CD8-positive, alpha-beta memory T cell (primary cell): ENCODE measurements at regions not wholly inside any gene's neighbourhood (a gene's known extent, or its start where the extent isn't known, plus 50 kb on each side); places are given as distances from the start of the nearest gene placed in this dataset.

ENCODE experiments used
- CTCF ChIA-PET: fragments of 350-600 bp; sonication (Branson Sonifier 250); formaldehyde crosslinking; loops from one replicate; lab custom pipeline; 2021; ENCODE audit warnings: antibody characterized with exemption; lab: Charles Lee
- POLR2A ChIA-PET: fragments of 350-600 bp; sonication (Branson Sonifier 250); formaldehyde crosslinking; loops from one replicate; lab custom pipeline; 2021; ENCODE audit warnings: antibody characterized with exemption; lab: Charles Lee
- DNase-seq, 5 donors: peaks; one replicate each; pipeline versions ENCODE4 v3.0.0 to v3.0.0-alpha.2; 2020 to 2022; ENCODE audit warnings: mixed read lengths in 1 of 5
- H3K27ac ChIP-seq: one replicate; pipeline ENCODE4 v1.7.0; 2013; ENCODE audit warnings: low read depth, mild to moderate bottlenecking, low read length, moderate library complexity
- H3K27me3 ChIP-seq: 2 replicates; pipeline ENCODE4 v1.7.0; 2013; ENCODE audit warnings: low read length, mild to moderate bottlenecking; ENCODE audit not compliant: insufficient read depth, poor library complexity, severe bottlenecking
- H3K36me3 ChIP-seq: 2 replicates; pipeline ENCODE4 v1.7.0; 2013; ENCODE audit warnings: mild to moderate bottlenecking, low read length, moderate library complexity; ENCODE audit not compliant: insufficient read depth
- H3K4me1 ChIP-seq: 2 replicates; pipeline ENCODE4 v1.7.0; 2013; ENCODE audit warnings: mild to moderate bottlenecking, low read length, moderate library complexity; ENCODE audit not compliant: insufficient read depth
- H3K4me3 ChIP-seq: 2 replicates; pipeline ENCODE4 v1.7.0; 2013; ENCODE audit warnings: mild to moderate bottlenecking, low read length
- H3K9me3 ChIP-seq: 2 replicates; pipeline ENCODE4 v1.7.0; 2013; ENCODE audit warnings: mild to moderate bottlenecking, low read length
- H3K27ac Mint-ChIP-seq, 8 donors: one replicate each; pipeline ENCODE4 v1.8.0; 2020 to 2021; ENCODE audit warnings: mixed read lengths in 8 of 8, mild to moderate bottlenecking in 6 of 8, inconsistent platforms in 3 of 8, moderate library complexity in 3 of 8
- H3K27me3 Mint-ChIP-seq, 2 donors: one replicate each; pipeline ENCODE4 v1.8.0; 2020 to 2021; ENCODE audit warnings: mixed read lengths in 2 of 2, mild to moderate bottlenecking in 1 of 2, moderate library complexity in 1 of 2
- H3K36me3 Mint-ChIP-seq, 3 donors: one replicate each; pipeline ENCODE4 v1.8.0; 2020 to 2021; ENCODE audit warnings: mixed read lengths in 3 of 3, inconsistent platforms in 1 of 3, mild to moderate bottlenecking in 1 of 3
- H3K4me1 Mint-ChIP-seq, 3 donors: one replicate each; pipeline ENCODE4 v1.8.0; 2020 to 2021; ENCODE audit warnings: mixed read lengths in 3 of 3, inconsistent platforms in 1 of 3, mild to moderate bottlenecking in 1 of 3
- H3K4me3 Mint-ChIP-seq, 7 donors: one replicate each; pipeline ENCODE4 v1.8.0; 2020 to 2021; ENCODE audit warnings: mixed read lengths in 7 of 7, mild to moderate bottlenecking in 6 of 7, moderate library complexity in 4 of 7, inconsistent platforms in 2 of 7
- H3K9me3 Mint-ChIP-seq, 5 donors: one replicate each; pipeline ENCODE4 v1.8.0; 2020 to 2022; ENCODE audit warnings: mixed read lengths in 5 of 5, mild to moderate bottlenecking in 3 of 5, moderate library complexity in 2 of 5, inconsistent platforms in 1 of 5

DNA sequence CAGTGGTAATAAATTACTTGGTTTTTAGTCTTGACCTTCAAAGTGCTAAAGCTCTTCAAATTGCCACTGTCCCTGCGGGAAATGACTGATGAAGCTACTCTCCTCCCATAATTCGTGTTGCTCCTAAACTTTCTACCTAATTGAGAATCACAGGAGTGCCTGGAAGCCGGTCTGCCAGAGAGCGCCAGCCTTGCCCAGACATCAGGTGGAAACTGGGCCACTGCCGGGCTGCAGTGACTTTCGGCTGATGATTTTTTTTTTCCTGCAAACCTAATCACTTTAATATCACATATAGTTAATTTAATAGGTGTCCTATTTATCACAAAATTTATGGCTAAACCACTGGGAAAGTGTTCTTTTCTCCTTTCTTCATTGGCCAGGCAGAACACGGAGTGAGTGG, 59.6 kb upstream of the UBE3C start:
- Mint-ChIP-seq H3K4me3 (no peak overlapping the region), H3K27ac (no peak overlapping the region), H3K36me3 (peaks cover 0 to 7% (median 0%) of the 10 kb centered on the region in 3 donors), H3K27me3 (peaks cover 27 to 60% of the 10 kb centered on the region in 2 donors), H3K9me3 (peaks cover 5 to 23% (median 18%) of the 10 kb centered on the region in 5 donors), H3K4me1 (no peaks in the 10 kb centered on the region)
- Histone ChIP-seq H3K4me3 (no peak overlapping the region), H3K27me3 (peaks cover 4% of the 10 kb centered on the region), H3K27ac (no peak overlapping the region), H3K9me3 (no peaks in the 10 kb centered on the region), H3K36me3 (no peaks in the 10 kb centered on the region), H3K4me1 (no peaks in the 10 kb centered on the region)
- DNase-seq = no peak
- POLR2A ChIA-PET = no interaction called here
- CTCF ChIA-PET = no interaction called here

DNA sequence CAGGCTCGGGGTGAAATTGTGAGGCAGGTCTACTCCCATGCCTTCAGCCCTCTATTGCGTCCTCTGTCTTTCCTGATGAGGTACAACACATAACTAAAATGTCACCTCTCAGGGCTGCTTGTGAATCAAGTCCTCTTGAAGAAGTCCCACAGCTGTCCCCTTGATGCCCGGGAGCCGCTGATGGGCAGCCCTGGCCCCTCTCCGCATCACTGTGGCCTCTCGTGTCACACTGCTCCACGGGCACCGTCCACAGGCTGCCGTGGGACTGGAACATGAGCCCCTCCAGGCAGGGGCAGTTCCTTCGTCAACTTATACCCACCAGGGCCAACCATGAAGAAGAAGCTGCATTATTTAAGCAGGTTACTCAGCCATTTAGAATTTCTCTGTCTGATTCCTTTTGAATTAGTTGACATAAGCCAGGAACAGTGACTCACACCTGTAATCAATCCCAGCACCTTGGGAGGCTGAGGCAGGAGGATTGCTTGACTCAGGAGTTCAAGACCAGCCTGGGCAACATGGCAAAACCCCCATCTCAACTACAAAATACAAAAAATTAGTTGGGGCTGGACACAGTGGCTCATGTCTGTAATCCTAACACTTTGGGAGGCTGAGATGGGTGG, 58.5 kb upstream of the UBE3C start:
- Mint-ChIP-seq H3K36me3 (peaks cover 0 to 7% (median 0%) of the 10 kb centered on the region in 3 donors), H3K9me3 (peaks cover 7 to 33% (median 23%) of the 10 kb centered on the region in 5 donors), H3K4me1 (no peaks in the 10 kb centered on the region), H3K4me3 (no peak overlapping the region), H3K27ac (no peak overlapping the region), H3K27me3 (peaks cover 23 to 54% of the 10 kb centered on the region in 2 donors)
- Histone ChIP-seq H3K4me3 (no peak overlapping the region), H3K9me3 (no peaks in the 10 kb centered on the region), H3K27me3 (peaks cover 4% of the 10 kb centered on the region), H3K27ac (no peak overlapping the region), H3K4me1 (no peaks in the 10 kb centered on the region), H3K36me3 (no peaks in the 10 kb centered on the region)
- no peak for DNase-seq
- ChIA-PET POLR2A (no interaction called here), CTCF (no interaction called here)

DNA sequence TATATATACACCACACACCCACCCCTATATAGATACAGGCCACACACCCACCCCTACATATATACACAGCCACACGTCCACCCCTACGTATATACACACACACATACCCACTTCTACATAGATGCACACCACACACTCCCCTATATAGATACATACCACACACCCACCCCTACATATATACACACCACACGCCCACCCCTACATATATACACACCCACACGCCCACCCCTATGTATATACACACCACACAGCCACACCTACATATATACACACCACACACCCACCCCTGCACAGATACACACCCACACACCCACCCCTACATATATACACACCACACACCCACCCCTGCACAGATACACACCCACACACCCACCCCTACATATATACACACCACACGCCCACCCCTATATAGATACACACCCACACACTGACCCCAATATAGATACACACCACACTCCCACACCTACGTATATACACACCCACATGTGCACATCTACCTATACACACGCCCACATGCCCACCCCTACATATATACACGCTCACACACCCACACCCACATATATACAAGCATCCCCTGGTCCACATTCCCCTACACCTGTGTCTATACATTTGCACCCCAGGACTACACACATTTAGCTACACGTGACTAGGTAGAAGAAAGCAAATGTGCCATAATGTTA, 52.1 kb upstream of the UBE3C start:
- DNase-seq = no peak

DNA sequence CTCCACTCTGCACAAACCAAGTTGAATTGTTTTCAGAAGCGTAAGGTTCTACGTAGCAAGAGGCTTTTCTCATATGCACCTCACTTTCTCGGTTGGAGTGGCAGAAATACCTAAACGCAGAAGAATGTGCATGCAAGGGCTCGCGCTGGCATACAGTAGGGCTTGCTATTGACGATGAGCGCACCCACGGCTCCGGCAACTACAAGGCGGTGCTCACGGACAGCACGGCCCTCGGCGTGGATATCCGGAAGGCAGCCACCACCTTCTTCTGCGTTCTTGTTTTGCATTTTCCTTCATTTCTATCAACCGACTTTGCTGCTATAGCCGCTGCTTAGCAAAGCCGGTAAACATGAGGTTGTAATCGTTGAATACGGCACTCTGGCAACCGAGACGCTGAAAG, 51.1 kb upstream of the UBE3C start:
- peaks cover 0 to 7% (median 0%) of the 10 kb centered on the region in 3 donors for H3K36me3 Mint-ChIP-seq

More for the DNA sequence above, 52.1 kb upstream of the UBE3C start:
- H3K9me3 ChIP-seq = no peaks in the 10 kb centered on the region
- Mint-ChIP-seq H3K4me3 (no peak overlapping the region), H3K36me3 (peaks cover 0 to 7% (median 0%) of the 10 kb centered on the region in 3 donors), H3K27me3 (peaks cover 5 to 34% of the 10 kb centered on the region in 2 donors), H3K9me3 (peaks cover 10 to 37% (median 33%) of the 10 kb centered on the region in 5 donors), H3K27ac (peak overlapping the region in 1 of 8 donors; percentile 5), H3K4me1 (no peaks in the 10 kb centered on the region)
- ChIA-PET POLR2A (no interaction called here), CTCF (no interaction called here)
- H3K27ac ChIP-seq = no peak overlapping the region
- no peaks in the 10 kb centered on the region for H3K27me3 ChIP-seq
- no peak overlapping the region for H3K4me3 ChIP-seq
- no peaks in the 10 kb centered on the region for H3K36me3 ChIP-seq
- H3K4me1 ChIP-seq = no peaks in the 10 kb centered on the region

DNA sequence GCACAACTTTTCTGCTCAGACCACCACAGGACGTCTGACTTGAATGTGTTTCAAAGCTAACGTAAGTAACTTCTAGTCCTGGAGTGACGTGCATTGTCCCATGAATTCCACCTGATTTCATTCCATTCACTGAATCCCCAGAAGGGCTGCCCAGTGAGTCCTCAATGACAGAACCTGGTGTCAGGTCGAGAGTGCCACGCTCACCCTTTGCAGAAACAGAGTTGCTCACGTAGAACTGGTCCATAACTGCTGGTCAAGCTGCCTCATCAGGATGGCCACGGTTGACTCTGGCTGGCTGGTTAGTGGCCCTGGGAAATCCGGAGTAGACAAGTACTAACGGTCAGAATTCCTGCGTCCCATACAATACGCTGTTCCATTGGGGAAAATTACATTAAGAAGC, 50.6 kb upstream of the UBE3C start:
- POLR2A ChIA-PET = no interaction called here
- no peaks in the 10 kb centered on the region for H3K9me3 ChIP-seq

More for the DNA sequence above, 51.1 kb upstream of the UBE3C start:
- H3K36me3 ChIP-seq = no peaks in the 10 kb centered on the region
- POLR2A ChIA-PET = no interaction called here
- no peak overlapping the region for H3K27ac ChIP-seq
- no peak overlapping the region for H3K4me3 Mint-ChIP-seq
- no peak overlapping the region for H3K27ac Mint-ChIP-seq
- CTCF ChIA-PET = no interaction called here
- no peak for DNase-seq
- H3K4me1 ChIP-seq = no peaks in the 10 kb centered on the region
- H3K27me3 Mint-ChIP-seq = peaks cover 5 to 35% of the 10 kb centered on the region in 2 donors
- H3K4me3 ChIP-seq = no peak overlapping the region
- peaks cover 9 to 31% (median 27%) of the 10 kb centered on the region in 5 donors for H3K9me3 Mint-ChIP-seq
- H3K4me1 Mint-ChIP-seq = no peaks in the 10 kb centered on the region
- H3K27me3 ChIP-seq = no peaks in the 10 kb centered on the region
- H3K9me3 ChIP-seq = no peaks in the 10 kb centered on the region

More for the DNA sequence above, 50.6 kb upstream of the UBE3C start:
- CTCF ChIA-PET = no interaction called here
- Mint-ChIP-seq H3K27me3 (peaks cover 8 to 35% of the 10 kb centered on the region in 2 donors), H3K36me3 (peaks cover 0 to 3% (median 0%) of the 10 kb centered on the region in 3 donors), H3K4me1 (no peaks in the 10 kb centered on the region), H3K9me3 (peaks cover 4 to 26% (median 23%) of the 10 kb centered on the region in 5 donors), H3K27ac (no peak overlapping the region), H3K4me3 (no peak overlapping the region)
- H3K27ac ChIP-seq = no peak overlapping the region
- H3K27me3 ChIP-seq = no peaks in the 10 kb centered on the region
- H3K4me3 ChIP-seq = no peak overlapping the region
- no peaks in the 10 kb centered on the region for H3K4me1 ChIP-seq
- DNase-seq = no peak
- no peaks in the 10 kb centered on the region for H3K36me3 ChIP-seq
